Transverse colon (tissue), 4 donors: ENCODE measurements at regions not wholly inside any gene's neighbourhood (a gene's known extent, or its start where the extent isn't known, plus 50 kb on each side); places are given as distances from the start of the nearest gene placed in this dataset.
"Not testable (repeated sequence)": the region's sequence is repeated elsewhere in the genome, so short reads cannot be mapped to it uniquely, and the experiment has no call there.

Source experiments
- EP300 ChIP-seq: sonication (generic); formaldehyde crosslinking; IDR thresholded peaks from one replicate; pipeline ENCODE4 v1.6.1; 2017; ENCODE audit warnings: antibody characterized with exemption, low read depth
- POLR2A ChIP-seq: fragments of 450-650 bp; IDR thresholded peaks from one replicate; pipeline ENCODE4 v1.6.1; 2016; ENCODE audit warnings: antibody characterized with exemption, mild to moderate bottlenecking, moderate library complexity
- POLR2AphosphoS5 ChIP-seq, 3 donors: sonication (generic); formaldehyde crosslinking; IDR thresholded peaks; one replicate each; pipeline ENCODE4 v1.6.1; 2016; ENCODE audit warnings: antibody characterized with exemption in 3 of 3
- TF ChIP-seq, protein P1 (sequence below), 5 experiments: fragments of 200-600 bp in 3 of 5; fragments of 450-650 bp in 2 of 5; sonication (generic) in 3 of 5; IDR thresholded peaks; 1 replicate in 2 of 5; 2 replicates in 3 of 5; pipeline ENCODE4 v1.5.1; 2016 to 2017; ENCODE audit warnings: antibody characterized with exemption in 5 of 5, inconsistent platforms in 3 of 5, mild to moderate bottlenecking in 2 of 5, moderate library complexity in 1 of 5

GRCh38 chr18:1444062-1444461, 539.4 kb downstream of the ADCYAP1 start:
- TF ChIP-seq, protein P1, sequence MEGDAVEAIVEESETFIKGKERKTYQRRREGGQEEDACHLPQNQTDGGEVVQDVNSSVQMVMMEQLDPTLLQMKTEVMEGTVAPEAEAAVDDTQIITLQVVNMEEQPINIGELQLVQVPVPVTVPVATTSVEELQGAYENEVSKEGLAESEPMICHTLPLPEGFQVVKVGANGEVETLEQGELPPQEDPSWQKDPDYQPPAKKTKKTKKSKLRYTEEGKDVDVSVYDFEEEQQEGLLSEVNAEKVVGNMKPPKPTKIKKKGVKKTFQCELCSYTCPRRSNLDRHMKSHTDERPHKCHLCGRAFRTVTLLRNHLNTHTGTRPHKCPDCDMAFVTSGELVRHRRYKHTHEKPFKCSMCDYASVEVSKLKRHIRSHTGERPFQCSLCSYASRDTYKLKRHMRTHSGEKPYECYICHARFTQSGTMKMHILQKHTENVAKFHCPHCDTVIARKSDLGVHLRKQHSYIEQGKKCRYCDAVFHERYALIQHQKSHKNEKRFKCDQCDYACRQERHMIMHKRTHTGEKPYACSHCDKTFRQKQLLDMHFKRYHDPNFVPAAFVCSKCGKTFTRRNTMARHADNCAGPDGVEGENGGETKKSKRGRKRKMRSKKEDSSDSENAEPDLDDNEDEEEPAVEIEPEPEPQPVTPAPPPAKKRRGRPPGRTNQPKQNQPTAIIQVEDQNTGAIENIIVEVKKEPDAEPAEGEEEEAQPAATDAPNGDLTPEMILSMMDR (IDR thresholded peaks at IDR 0.05) = not testable (repeated sequence)
- TF ChIP-seq POLR2A; EP300; POLR2AphosphoS5 (IDR thresholded peaks at IDR 0.05): not testable (repeated sequence)
